HepG2 (cell line): ENCODE measurements at regions not wholly inside any gene's neighbourhood (a gene's known extent, or its start where the extent isn't known, plus 50 kb on each side); places are given as distances from the start of the nearest gene placed in this dataset.

ENCODE experiments used
- CBX5 ChIP-seq: sonication (generic); formaldehyde crosslinking; IDR thresholded peaks from 2 replicates; pipeline ENCODE4 v1.4.0; 2020; ENCODE audit warnings: missing genetic modification reagents, borderline replicate concordance
- EZH2 ChIP-seq: conservative IDR thresholded peaks from 2 replicates; pipeline ENCODE4 v1.6.1; 2012; ENCODE audit warnings: mild to moderate bottlenecking, low read depth, low read length, moderate library complexity
- HDAC2 ChIP-seq: sonication (generic); formaldehyde crosslinking; IDR thresholded peaks from 2 replicates; pipeline ENCODE4 v1.4.0; 2020; ENCODE audit warnings: missing genetic modification reagents
- HHEX ChIP-seq: IDR thresholded peaks from 2 replicates; pipeline ENCODE4 v1.6.1; 2016; ENCODE audit warnings: control low read depth
- MBNL3 ChIP-seq: fragments of 250-450 bp; sonication (Bioruptor Pico); conservative IDR thresholded peaks from 2 replicates; pipeline ENCODE4 v1.8.0; 2022; ENCODE audit warnings: mild to moderate bottlenecking, inconsistent platforms
- NBN ChIP-seq: fragments of 450-650 bp; conservative IDR thresholded peaks from 2 replicates; pipeline ENCODE4 v1.6.1; 2017
- PHF20 ChIP-seq: sonication (generic); formaldehyde crosslinking; IDR thresholded peaks from 2 replicates; pipeline ENCODE4 v1.5.0; 2020; ENCODE audit warnings: mild to moderate bottlenecking, missing genetic modification reagents
- SMYD3 ChIP-seq: sonication (generic); formaldehyde crosslinking; IDR thresholded peaks from 2 replicates; pipeline ENCODE4 v1.8.1; 2023; ENCODE audit warnings: mild to moderate bottlenecking, missing genetic modification reagents
- TP53 ChIP-seq: sonication (generic); formaldehyde crosslinking; conservative IDR thresholded peaks from 2 replicates; pipeline ENCODE4 v1.4.0; 2020; ENCODE audit warnings: missing genetic modification reagents
- ZMYM2 ChIP-seq: sonication (generic); formaldehyde crosslinking; IDR thresholded peaks from 2 replicates; pipeline ENCODE4 v1.8.0; 2022; ENCODE audit warnings: mild to moderate bottlenecking, missing genetic modification reagents
- ZNF101 ChIP-seq: sonication (generic); formaldehyde crosslinking; IDR thresholded peaks from 2 replicates; pipeline ENCODE4 v1.4.0; 2020; ENCODE audit warnings: mild to moderate bottlenecking, low read depth, missing genetic modification reagents, borderline replicate concordance
- ZNF24 ChIP-seq: fragments of 450-650 bp; IDR thresholded peaks from 2 replicates; pipeline ENCODE4 v1.6.1; 2017; ENCODE audit warnings: antibody characterized with exemption, mild to moderate bottlenecking
- ZNF329 ChIP-seq: sonication (generic); formaldehyde crosslinking; IDR thresholded peaks from 2 replicates; pipeline ENCODE4 v1.9.0; 2021; ENCODE audit warnings: low read depth, mild to moderate bottlenecking, missing genetic modification reagents
- ZNF34 ChIP-seq: sonication (generic); formaldehyde crosslinking; IDR thresholded peaks from 2 replicates; pipeline ENCODE4 v1.4.0; 2020; ENCODE audit warnings: mild to moderate bottlenecking, missing genetic modification reagents, borderline replicate concordance
- ZNF431 ChIP-seq: sonication (generic); formaldehyde crosslinking; IDR thresholded peaks from 2 replicates; pipeline ENCODE4 v1.9.0; 2022; ENCODE audit warnings: missing genetic modification reagents, low read depth, mild to moderate bottlenecking, borderline replicate concordance
- ZNF816 ChIP-seq: sonication (generic); formaldehyde crosslinking; IDR thresholded peaks from 2 replicates; pipeline ENCODE4 v1.8.0; 2022; ENCODE audit warnings: missing genetic modification reagents, mild to moderate bottlenecking, borderline replicate concordance
- ZNF839 ChIP-seq: sonication (generic); formaldehyde crosslinking; IDR thresholded peaks from 2 replicates; pipeline ENCODE4 v1.4.0; 2020; ENCODE audit warnings: missing genetic modification reagents, mild to moderate bottlenecking, borderline replicate concordance
- TF ChIP-seq, protein P1 (sequence below): sonication (generic); formaldehyde crosslinking; conservative IDR thresholded peaks from 2 replicates; pipeline ENCODE4 v1.8.0; 2022; ENCODE audit warnings: mild to moderate bottlenecking, moderate library complexity, missing genetic modification reagents
- TF ChIP-seq, protein P2 (sequence below): sonication (generic); formaldehyde crosslinking; IDR thresholded peaks from 2 replicates; pipeline ENCODE4 v1.9.0; 2021; ENCODE audit warnings: missing genetic modification reagents, mild to moderate bottlenecking, borderline replicate concordance
- TF ChIP-seq, protein P3 (sequence below): sonication (generic); formaldehyde crosslinking; IDR thresholded peaks from 2 replicates; pipeline ENCODE4 v1.5.0; 2020; ENCODE audit warnings: mild to moderate bottlenecking, missing genetic modification reagents, borderline replicate concordance
- TF ChIP-seq, protein P4 (sequence below): IDR thresholded peaks from 2 replicates; pipeline ENCODE4 v1.4.0; 2020; ENCODE audit warnings: mild to moderate bottlenecking, missing genetic modification reagents

DNA sequence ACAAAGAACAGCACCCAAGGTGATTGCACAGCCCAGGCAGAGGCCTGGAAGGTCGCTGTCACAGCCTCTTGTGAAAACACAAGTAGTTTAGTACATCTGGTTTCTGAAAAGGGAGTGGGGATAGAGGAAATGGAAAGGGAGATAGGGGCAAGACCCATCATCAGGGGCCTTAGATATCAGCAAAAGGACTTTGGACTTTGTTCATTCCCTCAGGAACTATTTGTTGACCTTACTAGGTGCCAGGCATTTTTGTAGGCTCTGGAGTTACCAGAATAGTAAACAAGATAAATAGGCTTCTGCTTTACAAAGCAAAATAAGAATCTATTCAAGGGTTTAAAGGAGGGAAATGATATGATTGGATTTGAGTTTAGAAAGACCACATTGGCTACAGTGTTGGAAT lies 199.4 kb upstream of the CDKN3 start (continued):
- TF ChIP-seq, protein P1, sequence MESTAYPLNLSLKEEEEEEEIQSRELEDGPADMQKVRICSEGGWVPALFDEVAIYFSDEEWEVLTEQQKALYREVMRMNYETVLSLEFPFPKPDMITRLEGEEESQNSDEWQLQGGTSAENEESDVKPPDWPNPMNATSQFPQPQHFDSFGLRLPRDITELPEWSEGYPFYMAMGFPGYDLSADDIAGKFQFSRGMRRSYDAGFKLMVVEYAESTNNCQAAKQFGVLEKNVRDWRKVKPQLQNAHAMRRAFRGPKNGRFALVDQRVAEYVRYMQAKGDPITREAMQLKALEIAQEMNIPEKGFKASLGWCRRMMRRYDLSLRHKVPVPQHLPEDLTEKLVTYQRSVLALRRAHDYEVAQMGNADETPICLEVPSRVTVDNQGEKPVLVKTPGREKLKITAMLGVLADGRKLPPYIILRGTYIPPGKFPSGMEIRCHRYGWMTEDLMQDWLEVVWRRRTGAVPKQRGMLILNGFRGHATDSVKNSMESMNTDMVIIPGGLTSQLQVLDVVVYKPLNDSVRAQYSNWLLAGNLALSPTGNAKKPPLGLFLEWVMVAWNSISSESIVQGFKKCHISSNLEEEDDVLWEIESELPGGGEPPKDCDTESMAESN (CRISPR knock-in tag), result no peak
- TF ChIP-seq, protein P2, sequence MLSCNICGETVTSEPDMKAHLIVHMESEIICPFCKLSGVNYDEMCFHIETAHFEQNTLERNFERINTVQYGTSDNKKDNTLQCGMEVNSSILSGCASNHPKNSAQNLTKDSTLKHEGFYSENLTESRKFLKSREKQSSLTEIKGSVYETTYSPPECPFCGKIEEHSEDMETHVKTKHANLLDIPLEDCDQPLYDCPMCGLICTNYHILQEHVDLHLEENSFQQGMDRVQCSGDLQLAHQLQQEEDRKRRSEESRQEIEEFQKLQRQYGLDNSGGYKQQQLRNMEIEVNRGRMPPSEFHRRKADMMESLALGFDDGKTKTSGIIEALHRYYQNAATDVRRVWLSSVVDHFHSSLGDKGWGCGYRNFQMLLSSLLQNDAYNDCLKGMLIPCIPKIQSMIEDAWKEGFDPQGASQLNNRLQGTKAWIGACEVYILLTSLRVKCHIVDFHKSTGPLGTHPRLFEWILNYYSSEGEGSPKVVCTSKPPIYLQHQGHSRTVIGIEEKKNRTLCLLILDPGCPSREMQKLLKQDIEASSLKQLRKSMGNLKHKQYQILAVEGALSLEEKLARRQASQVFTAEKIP (CRISPR knock-in tag), result no peak
- TF ChIP-seq, protein P3, sequence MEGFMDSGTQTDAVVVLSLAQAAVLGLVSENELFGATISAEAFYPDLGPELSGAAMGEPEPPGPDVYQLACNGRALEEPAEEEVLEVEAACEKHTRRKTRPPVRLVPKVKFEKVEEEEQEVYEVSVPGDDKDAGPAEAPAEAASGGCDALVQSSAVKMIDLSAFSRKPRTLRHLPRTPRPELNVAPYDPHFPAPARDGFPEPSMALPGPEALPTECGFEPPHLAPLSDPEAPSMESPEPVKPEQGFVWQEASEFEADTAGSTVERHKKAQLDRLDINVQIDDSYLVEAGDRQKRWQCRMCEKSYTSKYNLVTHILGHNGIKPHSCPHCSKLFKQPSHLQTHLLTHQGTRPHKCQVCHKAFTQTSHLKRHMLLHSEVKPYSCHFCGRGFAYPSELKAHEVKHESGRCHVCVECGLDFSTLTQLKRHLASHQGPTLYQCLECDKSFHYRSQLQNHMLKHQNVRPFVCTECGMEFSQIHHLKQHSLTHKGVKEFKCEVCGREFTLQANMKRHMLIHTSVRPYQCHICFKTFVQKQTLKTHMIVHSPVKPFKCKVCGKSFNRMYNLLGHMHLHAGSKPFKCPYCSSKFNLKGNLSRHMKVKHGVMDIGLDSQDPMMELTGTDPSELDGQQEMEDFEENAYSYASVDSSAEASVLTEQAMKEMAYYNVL (CRISPR knock-in tag), result no peak
- no peak for TF ChIP-seq MBNL3
- TF ChIP-seq ZNF839 (CRISPR knock-in tag), result no peak
- TF ChIP-seq ZNF329 (CRISPR knock-in tag), result no peak
- TF ChIP-seq ZNF431 (CRISPR knock-in tag), result no peak
- TF ChIP-seq SMYD3 (CRISPR knock-in tag), result no peak
- no peak for TF ChIP-seq ZNF34 (CRISPR knock-in tag)
- no peak for TF ChIP-seq NBN
- TF ChIP-seq HDAC2 (CRISPR knock-in tag), result peak; percentile 53; the same call in 1 of the 2 replicates
- no peak for TF ChIP-seq ZNF24
- no peak for TF ChIP-seq PHF20 (CRISPR knock-in tag)
- TF ChIP-seq TP53 (CRISPR knock-in tag), result no peak
- TF ChIP-seq EZH2, result no peak
- TF ChIP-seq, protein P4, sequence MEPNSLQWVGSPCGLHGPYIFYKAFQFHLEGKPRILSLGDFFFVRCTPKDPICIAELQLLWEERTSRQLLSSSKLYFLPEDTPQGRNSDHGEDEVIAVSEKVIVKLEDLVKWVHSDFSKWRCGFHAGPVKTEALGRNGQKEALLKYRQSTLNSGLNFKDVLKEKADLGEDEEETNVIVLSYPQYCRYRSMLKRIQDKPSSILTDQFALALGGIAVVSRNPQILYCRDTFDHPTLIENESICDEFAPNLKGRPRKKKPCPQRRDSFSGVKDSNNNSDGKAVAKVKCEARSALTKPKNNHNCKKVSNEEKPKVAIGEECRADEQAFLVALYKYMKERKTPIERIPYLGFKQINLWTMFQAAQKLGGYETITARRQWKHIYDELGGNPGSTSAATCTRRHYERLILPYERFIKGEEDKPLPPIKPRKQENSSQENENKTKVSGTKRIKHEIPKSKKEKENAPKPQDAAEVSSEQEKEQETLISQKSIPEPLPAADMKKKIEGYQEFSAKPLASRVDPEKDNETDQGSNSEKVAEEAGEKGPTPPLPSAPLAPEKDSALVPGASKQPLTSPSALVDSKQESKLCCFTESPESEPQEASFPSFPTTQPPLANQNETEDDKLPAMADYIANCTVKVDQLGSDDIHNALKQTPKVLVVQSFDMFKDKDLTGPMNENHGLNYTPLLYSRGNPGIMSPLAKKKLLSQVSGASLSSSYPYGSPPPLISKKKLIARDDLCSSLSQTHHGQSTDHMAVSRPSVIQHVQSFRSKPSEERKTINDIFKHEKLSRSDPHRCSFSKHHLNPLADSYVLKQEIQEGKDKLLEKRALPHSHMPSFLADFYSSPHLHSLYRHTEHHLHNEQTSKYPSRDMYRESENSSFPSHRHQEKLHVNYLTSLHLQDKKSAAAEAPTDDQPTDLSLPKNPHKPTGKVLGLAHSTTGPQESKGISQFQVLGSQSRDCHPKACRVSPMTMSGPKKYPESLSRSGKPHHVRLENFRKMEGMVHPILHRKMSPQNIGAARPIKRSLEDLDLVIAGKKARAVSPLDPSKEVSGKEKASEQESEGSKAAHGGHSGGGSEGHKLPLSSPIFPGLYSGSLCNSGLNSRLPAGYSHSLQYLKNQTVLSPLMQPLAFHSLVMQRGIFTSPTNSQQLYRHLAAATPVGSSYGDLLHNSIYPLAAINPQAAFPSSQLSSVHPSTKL (CRISPR knock-in tag), result peak; percentile 91
- TF ChIP-seq HHEX (CRISPR knock-in tag), result no peak
- TF ChIP-seq ZMYM2, result peak; percentile 73
- TF ChIP-seq ZNF101, result no peak
- no peak for TF ChIP-seq CBX5 (CRISPR knock-in tag)
- TF ChIP-seq ZNF816 (CRISPR knock-in tag), result peak; percentile 42; the same call in 1 of the 2 replicates
